Psoas muscle (tissue), 7 donors: ENCODE measurements at regions not wholly inside any gene's neighbourhood (a gene's known extent, or its start where the extent isn't known, plus 50 kb on each side); places are given as distances from the start of the nearest gene placed in this dataset.
"Not testable (repeated sequence)": the region's sequence is repeated elsewhere in the genome, so short reads cannot be mapped to it uniquely, and the experiment has no call there.

Experiments
- ATAC-seq, 4 donors: fragments of 200-7000 bp; cut with Tn5 transposase; one replicate each; pipeline ENCODE4 v1.9.1; 2020; ENCODE audit warnings: moderate library complexity in 3 of 4, mild to moderate bottlenecking in 2 of 4
- DNase-seq, 2 donors: peaks; one replicate each; pipeline ENCODE4 v3.0.0-alpha.2; 2020
- H3K27ac ChIP-seq: fragments of 200-600 bp; one replicate; pipeline ENCODE4 v1.8.0; 2022
- H3K27me3 ChIP-seq, 3 donors: fragments of 200-600 bp in 1 of 3; one replicate each; pipeline versions ENCODE4 v1.6.1 to v1.8.0; 2013 to 2022; ENCODE audit warnings: low read length in 2 of 3, mild to moderate bottlenecking in 2 of 3, moderate library complexity in 1 of 3; ENCODE audit not compliant: insufficient read depth in 3 of 3
- H3K36me3 ChIP-seq, 2 donors: fragments of 200-600 bp in 1 of 2; one replicate each; pipeline versions ENCODE4 v1.6.1 to v1.8.0; 2013 to 2022; ENCODE audit warnings: low read depth in 1 of 2, mild to moderate bottlenecking in 1 of 2, moderate library complexity in 1 of 2; ENCODE audit not compliant: insufficient read depth in 1 of 2
- H3K4me1 ChIP-seq: fragments of 200-600 bp; one replicate; pipeline ENCODE4 v1.8.0; 2022
- H3K4me3 ChIP-seq: fragments of 200-600 bp; one replicate; pipeline ENCODE4 v1.8.0; 2022; ENCODE audit warnings: mild to moderate bottlenecking
- H3K9me3 ChIP-seq: fragments of 200-600 bp; one replicate; pipeline ENCODE4 v1.8.0; 2022
- WGBS, 3 donors: extraction: QIAGEN DNeasy Blood & Tissue Kit; methylation state at CpG; one replicate each; pipeline versions ENCODE4 v1.1.6 to v1.1.7; 2013; 5-methylcytosine and 5-hydroxymethylcytosine counted together
- intact Hi-C, 2 donors: fragments of 100-400 bp; cut with DNase I; formaldehyde crosslinking; loops; one replicate each; pipeline versions ENCODE4 v1.11.0 to v1.14.2; 2022
- TF ChIP-seq, protein P1 (sequence below): fragments of 200-600 bp; IDR thresholded peaks from one replicate; pipeline ENCODE4 v1.8.0; 2022; ENCODE audit warnings: antibody characterized with exemption
- donor health status: healthy with polysubstance abuse.
- donor health status: DM: no; HTN: no; CAD: no; lungs with moderate emphysema.
- donor health status: Bipolar disorder and iron deficiency.
- donor health status: healthy.
- donor health status: DM: yes; HTN: yes; CAD: no.
- donor health status: DM: no; HTN: no; CAD: no.
- donor health status: DM: yes; HTN: yes; CAD: no.

DNA sequence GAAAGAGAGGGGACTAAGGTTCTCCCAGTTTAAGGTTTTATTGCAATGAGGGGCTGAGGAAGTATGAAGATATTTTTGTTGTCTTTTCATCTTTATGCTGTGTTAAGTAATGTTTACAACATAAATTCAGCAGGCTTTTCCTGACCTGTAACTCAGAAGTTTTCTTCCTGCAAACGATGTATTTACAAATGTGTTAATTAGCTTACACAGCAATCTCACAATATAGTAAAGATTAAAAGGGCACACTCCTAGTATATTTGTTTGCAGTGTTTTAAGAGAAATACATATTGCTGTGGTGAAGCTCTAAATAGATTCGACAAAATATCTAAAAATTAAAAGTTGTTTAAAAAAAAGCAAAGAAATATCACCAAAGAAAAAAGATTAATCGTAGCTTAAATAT lies 55.7 kb downstream of the OR11H12 start:
- H3K4me1 ChIP-seq = no peaks in the 10 kb centered on the region
- intact Hi-C loops = no loop called here
- no peak overlapping the region for H3K4me3 ChIP-seq
- TF ChIP-seq, protein P1, sequence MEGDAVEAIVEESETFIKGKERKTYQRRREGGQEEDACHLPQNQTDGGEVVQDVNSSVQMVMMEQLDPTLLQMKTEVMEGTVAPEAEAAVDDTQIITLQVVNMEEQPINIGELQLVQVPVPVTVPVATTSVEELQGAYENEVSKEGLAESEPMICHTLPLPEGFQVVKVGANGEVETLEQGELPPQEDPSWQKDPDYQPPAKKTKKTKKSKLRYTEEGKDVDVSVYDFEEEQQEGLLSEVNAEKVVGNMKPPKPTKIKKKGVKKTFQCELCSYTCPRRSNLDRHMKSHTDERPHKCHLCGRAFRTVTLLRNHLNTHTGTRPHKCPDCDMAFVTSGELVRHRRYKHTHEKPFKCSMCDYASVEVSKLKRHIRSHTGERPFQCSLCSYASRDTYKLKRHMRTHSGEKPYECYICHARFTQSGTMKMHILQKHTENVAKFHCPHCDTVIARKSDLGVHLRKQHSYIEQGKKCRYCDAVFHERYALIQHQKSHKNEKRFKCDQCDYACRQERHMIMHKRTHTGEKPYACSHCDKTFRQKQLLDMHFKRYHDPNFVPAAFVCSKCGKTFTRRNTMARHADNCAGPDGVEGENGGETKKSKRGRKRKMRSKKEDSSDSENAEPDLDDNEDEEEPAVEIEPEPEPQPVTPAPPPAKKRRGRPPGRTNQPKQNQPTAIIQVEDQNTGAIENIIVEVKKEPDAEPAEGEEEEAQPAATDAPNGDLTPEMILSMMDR = no peak
- 55 to 59% (median 57%) methylated on average over 3 of the region's 3 CpGs for WGBS, 3 donors
- DNase-seq = no peak
- no peak overlapping the region for H3K27ac ChIP-seq
- no peaks in the 10 kb centered on the region for H3K36me3 ChIP-seq
- peaks cover 0 to 1% (median 0%) of the 10 kb centered on the region in 3 donors for H3K27me3 ChIP-seq
- H3K9me3 ChIP-seq = no peaks in the 10 kb centered on the region
- no peak for ATAC-seq

DNA sequence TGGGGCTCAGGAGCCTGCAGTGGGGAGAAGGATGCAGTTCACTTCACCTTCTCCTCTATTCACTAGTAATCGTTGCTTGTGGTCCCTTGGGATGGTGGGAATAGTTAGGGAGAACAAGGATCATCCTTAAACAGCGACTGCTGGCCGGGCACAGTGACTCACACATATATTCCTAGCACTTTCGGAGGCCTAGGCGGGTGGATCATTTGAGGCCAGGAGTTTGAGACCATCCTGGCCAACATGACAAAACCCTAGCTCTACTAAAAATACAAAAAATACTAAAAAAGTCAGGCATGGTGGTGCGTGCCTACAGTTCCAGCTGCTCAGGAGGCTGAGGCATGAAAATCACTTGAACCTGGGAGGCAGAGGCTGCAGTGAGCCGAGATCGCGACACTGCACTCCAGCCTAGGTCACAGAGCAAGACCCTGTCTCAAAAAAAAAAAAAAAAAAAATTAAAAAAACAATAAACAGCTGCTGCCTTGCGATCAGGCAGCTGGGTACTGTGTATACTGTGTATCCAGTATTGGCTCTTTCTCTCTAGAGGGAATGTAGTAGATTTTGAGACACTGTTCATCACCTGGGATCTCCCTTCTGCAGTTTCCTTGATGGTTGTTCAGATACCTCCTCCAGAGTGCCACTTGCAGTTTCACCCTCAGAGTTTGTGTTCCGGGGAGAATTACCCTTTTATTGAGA lies 59.1 kb downstream of the OR11H12 start:
- H3K4me1 ChIP-seq, H3K9me3 ChIP-seq, H3K27ac ChIP-seq, H3K4me3 ChIP-seq, H3K27me3 ChIP-seq, intact Hi-C loops, DNase-seq, H3K36me3 ChIP-seq: not testable (repeated sequence)
- WGBS, 3 donors = 64 to 67% (median 67%) methylated on average over 11 of the region's 11 CpGs
- ATAC-seq = peak in 1 of 4 donors; percentile 12

DNA sequence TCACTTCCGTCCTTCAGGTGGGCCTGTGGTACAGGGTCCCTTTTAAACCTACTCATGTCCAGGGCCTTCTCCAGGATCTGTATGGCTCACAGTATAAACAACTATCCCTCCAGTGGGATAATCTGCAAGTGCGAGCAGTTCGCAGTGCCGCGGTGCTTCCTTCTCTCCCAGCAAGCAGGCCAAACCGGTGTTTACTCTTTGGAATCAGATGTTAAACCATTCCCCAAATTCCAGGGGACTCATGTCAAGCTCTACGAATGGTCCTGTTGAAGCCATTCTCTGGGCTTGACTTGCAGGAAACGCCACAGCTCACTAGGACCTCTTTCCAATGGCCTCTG lies 59.6 kb downstream of the OR11H12 start:
- Histone ChIP-seq H3K9me3 (no peaks in the 10 kb centered on the region), H3K4me3 (no peak overlapping the region), H3K27ac (no peak overlapping the region), H3K4me1 (no peaks in the 10 kb centered on the region), H3K27me3 (peaks cover 0 to 1% (median 0%) of the 10 kb centered on the region in 3 donors), H3K36me3 (no peaks in the 10 kb centered on the region)
- TF ChIP-seq, protein P1 = no peak
- 72 to 75% (median 74%) methylated on average over 8 of the region's 8 CpGs for WGBS, 3 donors
- ATAC-seq (peak in 2 of 4 donors; percentile 22 to 29), DNase-seq (no peak)
- intact Hi-C loops = no loop called here

DNA sequence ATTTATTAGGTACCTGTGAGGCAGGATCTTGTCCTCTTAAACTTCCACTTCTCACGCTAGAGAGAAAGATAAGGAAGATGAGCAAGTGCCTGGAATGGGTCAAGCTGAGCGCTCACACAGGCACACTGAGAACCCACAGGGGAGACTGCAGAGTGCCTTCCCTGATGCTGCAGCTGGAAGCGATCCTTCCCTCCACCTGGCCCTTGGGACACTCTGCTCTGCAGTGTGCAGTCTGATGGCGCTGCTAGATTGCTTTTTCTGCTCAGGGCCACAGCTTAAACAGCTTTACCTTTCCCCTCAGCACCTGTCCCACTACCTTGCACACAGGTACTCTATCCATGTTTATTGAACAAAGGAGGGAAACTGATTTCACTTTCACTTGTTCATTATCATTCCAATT lies 66.9 kb downstream of the OR11H12 start:
- 59 to 62% (median 62%) methylated on average over 4 of the region's 4 CpGs for WGBS, 3 donors
- H3K27me3 ChIP-seq, H3K4me3 ChIP-seq, DNase-seq, H3K4me1 ChIP-seq, H3K36me3 ChIP-seq, intact Hi-C loops, H3K27ac ChIP-seq, H3K9me3 ChIP-seq, ATAC-seq: not testable (repeated sequence)

DNA sequence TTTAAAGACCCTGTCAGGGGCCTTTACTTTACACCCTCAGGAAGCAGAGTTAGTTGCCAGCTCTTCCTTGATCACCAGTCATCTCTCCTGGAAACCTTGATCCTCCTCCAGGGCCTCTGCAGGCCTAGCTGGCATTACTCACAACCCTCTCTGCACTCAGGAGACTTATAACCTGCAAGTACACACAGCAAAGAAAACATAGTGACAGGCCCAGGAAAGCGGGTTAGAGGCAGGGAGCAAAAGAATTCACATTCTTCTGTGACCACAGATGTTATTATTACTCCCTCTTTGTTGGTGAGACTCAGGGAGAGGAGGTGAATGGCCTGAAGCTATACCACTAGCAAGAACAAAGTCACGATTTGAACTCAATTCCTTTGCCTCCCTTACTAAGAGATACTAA lies 87.4 kb downstream of the OR11H12 start:
- Histone ChIP-seq H3K27me3 (no peaks in the 10 kb centered on the region), H3K27ac (no peak overlapping the region), H3K36me3 (no peaks in the 10 kb centered on the region), H3K4me3 (no peak overlapping the region), H3K9me3 (no peaks in the 10 kb centered on the region), H3K4me1 (no peaks in the 10 kb centered on the region)
- TF ChIP-seq, protein P1 = no peak
- intact Hi-C loops = no loop called here
- no peak for DNase-seq
- no peak for ATAC-seq
- WGBS, 3 donors = 26 to 33% (median 32%) methylated on average over 2 of the region's 2 CpGs
